Suprapubic skin (tissue), 4 donors: ENCODE measurements at regions not wholly inside any gene's neighbourhood (a gene's known extent, or its start where the extent isn't known, plus 50 kb on each side); places are given as distances from the start of the nearest gene placed in this dataset.

Experiments used
- EP300 ChIP-seq: sonication (generic); formaldehyde crosslinking; IDR thresholded peaks from one replicate; pipeline ENCODE4 v1.6.1; 2017; ENCODE audit warnings: antibody characterized with exemption
- POLR2A ChIP-seq, 2 donors: fragments of 450-650 bp; IDR thresholded peaks; one replicate each; pipeline ENCODE4 v1.6.1; 2017; ENCODE audit warnings: antibody characterized with exemption in 2 of 2, mild to moderate bottlenecking in 2 of 2, moderate library complexity in 2 of 2
- POLR2AphosphoS5 ChIP-seq, 3 donors: sonication (generic); formaldehyde crosslinking; IDR thresholded peaks; one replicate each; pipeline ENCODE4 v1.6.1; 2017; ENCODE audit warnings: antibody characterized with exemption in 3 of 3
- TF ChIP-seq, protein P1 (sequence below), 2 donors: fragments of 200-600 bp in 1 of 2; fragments of 450-650 bp in 1 of 2; sonication (generic) in 1 of 2; IDR thresholded peaks; one replicate each; pipeline ENCODE4 v1.5.1; 2016 to 2019; ENCODE audit warnings: antibody characterized with exemption in 2 of 2, mild to moderate bottlenecking in 1 of 2, moderate library complexity in 1 of 2

DNA sequence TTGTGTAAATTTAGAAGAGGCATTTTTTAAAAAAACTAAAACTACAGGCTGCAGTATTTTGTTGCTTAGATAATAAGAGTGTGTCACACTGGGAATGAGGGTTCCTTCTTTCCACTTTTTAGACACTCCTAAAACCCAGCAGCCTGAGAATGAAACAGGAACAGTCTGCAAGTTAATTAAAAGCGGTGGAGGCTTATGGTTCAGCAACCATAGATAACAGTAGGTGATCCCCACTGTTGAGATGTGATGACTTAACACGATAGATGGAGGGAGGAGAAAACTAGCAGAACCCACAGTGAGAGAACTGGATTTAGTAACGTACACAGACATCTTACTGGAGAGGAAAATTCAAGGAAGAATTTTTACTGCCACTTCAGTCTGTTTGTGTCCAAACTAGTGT lies 767.3 kb downstream of the C4orf33 start:
- TF ChIP-seq, protein P1, sequence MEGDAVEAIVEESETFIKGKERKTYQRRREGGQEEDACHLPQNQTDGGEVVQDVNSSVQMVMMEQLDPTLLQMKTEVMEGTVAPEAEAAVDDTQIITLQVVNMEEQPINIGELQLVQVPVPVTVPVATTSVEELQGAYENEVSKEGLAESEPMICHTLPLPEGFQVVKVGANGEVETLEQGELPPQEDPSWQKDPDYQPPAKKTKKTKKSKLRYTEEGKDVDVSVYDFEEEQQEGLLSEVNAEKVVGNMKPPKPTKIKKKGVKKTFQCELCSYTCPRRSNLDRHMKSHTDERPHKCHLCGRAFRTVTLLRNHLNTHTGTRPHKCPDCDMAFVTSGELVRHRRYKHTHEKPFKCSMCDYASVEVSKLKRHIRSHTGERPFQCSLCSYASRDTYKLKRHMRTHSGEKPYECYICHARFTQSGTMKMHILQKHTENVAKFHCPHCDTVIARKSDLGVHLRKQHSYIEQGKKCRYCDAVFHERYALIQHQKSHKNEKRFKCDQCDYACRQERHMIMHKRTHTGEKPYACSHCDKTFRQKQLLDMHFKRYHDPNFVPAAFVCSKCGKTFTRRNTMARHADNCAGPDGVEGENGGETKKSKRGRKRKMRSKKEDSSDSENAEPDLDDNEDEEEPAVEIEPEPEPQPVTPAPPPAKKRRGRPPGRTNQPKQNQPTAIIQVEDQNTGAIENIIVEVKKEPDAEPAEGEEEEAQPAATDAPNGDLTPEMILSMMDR (IDR thresholded peaks at IDR 0.05) = no peak
- TF ChIP-seq POLR2A (IDR thresholded peaks at IDR 0.05) (no peak), POLR2AphosphoS5 (IDR thresholded peaks at IDR 0.05) (no peak), EP300 (no peak)
